ENCODE measurements at regions not wholly inside any gene's neighbourhood (a gene's known extent, or its start where the extent isn't known, plus 50 kb on each side); places are given as distances from the start of the nearest gene placed in this dataset.

DNA sequence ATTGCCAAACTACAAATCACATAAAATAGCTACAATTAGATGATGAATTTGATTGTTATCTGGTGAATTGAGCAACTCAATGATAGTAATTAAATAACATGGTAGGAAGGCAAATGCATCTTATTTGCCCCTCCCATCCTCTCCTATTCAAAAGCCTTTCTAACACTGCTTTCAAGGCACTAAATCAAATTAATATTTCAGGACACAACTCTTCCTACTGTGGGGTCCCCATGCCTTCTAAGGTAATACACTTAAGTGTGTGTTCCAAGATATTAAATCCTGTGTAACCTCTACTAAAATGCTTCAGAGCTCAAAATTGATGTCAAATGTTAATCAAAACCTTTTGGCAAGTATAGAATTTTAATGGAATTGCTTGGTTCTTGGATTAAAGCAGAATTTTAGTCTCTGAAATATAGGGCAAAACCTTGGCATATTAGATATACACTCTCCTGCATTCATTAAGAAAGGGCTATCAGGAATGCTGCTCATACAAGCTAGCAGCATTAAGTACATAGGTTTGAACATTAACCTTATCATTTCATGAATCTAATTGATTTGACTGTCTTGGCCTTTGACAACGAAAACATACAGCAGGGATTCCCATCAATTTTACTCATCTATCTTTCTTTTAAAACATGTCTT, 371.8 kb upstream of the GALNTL6 start:
- no peaks in the 10 kb centered on the region for H3K4me1 Mint-ChIP-seq (ENCODE audit: low read depth, unreplicated experiment)
- no peak for FAIRE-seq
- Histone ChIP-seq H2AFZ (ENCODE audit: low read depth, low read length) (no peak overlapping the region), H3K9ac (ENCODE audit: low read length) (no peak overlapping the region), H3K4me1 (ENCODE audit: insufficient read depth, low read length) (no peaks in the 10 kb centered on the region), H3K27me3 (ENCODE audit: insufficient read depth, low read length) (no peaks in the 10 kb centered on the region), H3K4me2 (ENCODE audit: low read length) (no peak overlapping the region), H3K9me3 (ENCODE audit: insufficient read depth, low read depth, low read length) (no peaks in the 10 kb centered on the region), H4K20me1 (ENCODE audit: insufficient read depth, low read length) (no peaks in the 10 kb centered on the region), H3K36me3 (ENCODE audit: insufficient read depth, low read length) (no peaks in the 10 kb centered on the region), H3K4me3 (ENCODE audit: insufficient read depth, low read depth, low read length) (no peak overlapping the region), H3K27ac (ENCODE audit: low read depth, low read length) (no peak overlapping the region), H3K79me2 (ENCODE audit: insufficient read depth, low read length) (no peaks in the 10 kb centered on the region)
- no peak overlapping the region for H3K4me3 Mint-ChIP-seq (ENCODE audit: unreplicated experiment)
- DNase-seq (ENCODE audit: low read depth), result no peak
- no peak overlapping the region for H3K27ac Mint-ChIP-seq (ENCODE audit: unreplicated experiment)
- H3K36me3 Mint-ChIP-seq (ENCODE audit: low read depth, unreplicated experiment), result no peaks in the 10 kb centered on the region
- H3K27me3 Mint-ChIP-seq (ENCODE audit: low read depth, unreplicated experiment), result no peaks in the 10 kb centered on the region
- no peak for TF ChIP-seq EZH2 (IDR thresholded peaks at IDR 0.05; ENCODE audit: insufficient read depth, low read length)
- TF ChIP-seq, protein P1, sequence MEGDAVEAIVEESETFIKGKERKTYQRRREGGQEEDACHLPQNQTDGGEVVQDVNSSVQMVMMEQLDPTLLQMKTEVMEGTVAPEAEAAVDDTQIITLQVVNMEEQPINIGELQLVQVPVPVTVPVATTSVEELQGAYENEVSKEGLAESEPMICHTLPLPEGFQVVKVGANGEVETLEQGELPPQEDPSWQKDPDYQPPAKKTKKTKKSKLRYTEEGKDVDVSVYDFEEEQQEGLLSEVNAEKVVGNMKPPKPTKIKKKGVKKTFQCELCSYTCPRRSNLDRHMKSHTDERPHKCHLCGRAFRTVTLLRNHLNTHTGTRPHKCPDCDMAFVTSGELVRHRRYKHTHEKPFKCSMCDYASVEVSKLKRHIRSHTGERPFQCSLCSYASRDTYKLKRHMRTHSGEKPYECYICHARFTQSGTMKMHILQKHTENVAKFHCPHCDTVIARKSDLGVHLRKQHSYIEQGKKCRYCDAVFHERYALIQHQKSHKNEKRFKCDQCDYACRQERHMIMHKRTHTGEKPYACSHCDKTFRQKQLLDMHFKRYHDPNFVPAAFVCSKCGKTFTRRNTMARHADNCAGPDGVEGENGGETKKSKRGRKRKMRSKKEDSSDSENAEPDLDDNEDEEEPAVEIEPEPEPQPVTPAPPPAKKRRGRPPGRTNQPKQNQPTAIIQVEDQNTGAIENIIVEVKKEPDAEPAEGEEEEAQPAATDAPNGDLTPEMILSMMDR (IDR thresholded peaks at IDR 0.05; ENCODE audit: insufficient read depth, low read depth, low read length), result no peak
- no peaks in the 10 kb centered on the region for H3K9me3 Mint-ChIP-seq (ENCODE audit: unreplicated experiment)

DNA sequence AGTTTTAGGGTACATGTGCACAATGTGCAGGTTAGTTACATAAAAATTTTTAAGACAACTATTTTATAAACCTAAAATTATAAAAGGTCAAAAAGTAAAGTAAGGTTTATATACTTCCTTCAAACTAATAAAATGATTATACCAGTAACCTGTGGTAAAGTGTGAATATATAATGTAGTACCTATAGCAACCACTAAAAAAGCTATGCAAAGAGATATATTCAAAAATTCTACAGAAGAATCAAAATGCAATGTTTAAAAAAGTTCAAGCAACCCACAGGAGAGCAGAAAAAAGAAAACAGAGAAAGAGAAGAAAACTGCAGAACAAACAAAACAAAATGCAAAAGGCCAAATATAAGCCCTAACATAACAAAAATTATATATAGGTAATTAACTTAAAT, 379.5 kb upstream of the GALNTL6 start:
- H2AFZ ChIP-seq (ENCODE audit: low read depth, low read length), result no peak overlapping the region
- FAIRE-seq, result no peak
- no peaks in the 10 kb centered on the region for H3K27me3 Mint-ChIP-seq (ENCODE audit: low read depth, unreplicated experiment)

DNA sequence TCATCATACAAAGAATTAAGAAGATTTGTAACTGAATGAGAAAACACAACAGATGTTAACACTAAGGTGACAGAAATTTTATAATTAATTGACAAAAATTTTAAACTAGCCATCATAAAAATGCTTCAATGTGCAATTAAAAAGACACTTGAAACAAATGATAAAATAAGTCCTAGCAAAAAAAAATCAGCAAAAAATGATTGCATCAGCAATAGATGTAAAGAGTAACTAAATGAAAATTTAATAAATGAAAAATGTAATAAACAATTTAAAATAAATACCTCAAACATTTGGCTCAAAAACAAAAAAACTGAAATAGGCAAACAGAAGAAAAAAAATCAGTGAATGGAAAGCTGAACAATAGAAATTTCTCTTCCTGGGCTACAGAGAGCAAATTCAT, 380.7 kb upstream of the GALNTL6 start:
- no peaks in the 10 kb centered on the region for H3K36me3 ChIP-seq (ENCODE audit: insufficient read depth, low read length)
- no peak overlapping the region for H3K4me3 ChIP-seq (ENCODE audit: insufficient read depth, low read depth, low read length)
- H4K20me1 ChIP-seq (ENCODE audit: insufficient read depth, low read length), result no peaks in the 10 kb centered on the region
- no peak overlapping the region for H3K9ac ChIP-seq (ENCODE audit: low read length)
- TF ChIP-seq EZH2 (IDR thresholded peaks at IDR 0.05; ENCODE audit: insufficient read depth, low read length), result no peak
- no peaks in the 10 kb centered on the region for H3K79me2 ChIP-seq (ENCODE audit: insufficient read depth, low read length)
- H3K36me3 Mint-ChIP-seq (ENCODE audit: low read depth, unreplicated experiment), result no peaks in the 10 kb centered on the region
- no peaks in the 10 kb centered on the region for H3K9me3 ChIP-seq (ENCODE audit: insufficient read depth, low read depth, low read length)
- no peak overlapping the region for H3K27ac Mint-ChIP-seq (ENCODE audit: unreplicated experiment)
- H3K27me3 Mint-ChIP-seq (ENCODE audit: low read depth, unreplicated experiment), result no peaks in the 10 kb centered on the region
- H3K9me3 Mint-ChIP-seq (ENCODE audit: unreplicated experiment), result no peaks in the 10 kb centered on the region
- no peaks in the 10 kb centered on the region for H3K27me3 ChIP-seq (ENCODE audit: insufficient read depth, low read length)
- H2AFZ ChIP-seq (ENCODE audit: low read depth, low read length), result no peak overlapping the region
- no peak overlapping the region for H3K4me3 Mint-ChIP-seq (ENCODE audit: unreplicated experiment)
- no peak for DNase-seq (ENCODE audit: low read depth)
- H3K27ac ChIP-seq (ENCODE audit: low read depth, low read length), result no peak overlapping the region
- H3K4me1 ChIP-seq (ENCODE audit: insufficient read depth, low read length), result no peaks in the 10 kb centered on the region
- no peak for FAIRE-seq
- H3K4me1 Mint-ChIP-seq (ENCODE audit: low read depth, unreplicated experiment), result no peaks in the 10 kb centered on the region
- H3K4me2 ChIP-seq (ENCODE audit: low read length), result no peak overlapping the region

More for the DNA sequence above, 379.5 kb upstream of the GALNTL6 start:
- Mint-ChIP-seq H3K4me1 (ENCODE audit: low read depth, unreplicated experiment) (no peaks in the 10 kb centered on the region), H3K4me3 (ENCODE audit: unreplicated experiment) (no peak overlapping the region), H3K36me3 (ENCODE audit: low read depth, unreplicated experiment) (no peaks in the 10 kb centered on the region), H3K27ac (ENCODE audit: unreplicated experiment) (no peak overlapping the region), H3K9me3 (ENCODE audit: unreplicated experiment) (no peaks in the 10 kb centered on the region)
- H4K20me1 ChIP-seq (ENCODE audit: insufficient read depth, low read length), result no peaks in the 10 kb centered on the region
- no peaks in the 10 kb centered on the region for H3K4me1 ChIP-seq (ENCODE audit: insufficient read depth, low read length)
- no peaks in the 10 kb centered on the region for H3K9me3 ChIP-seq (ENCODE audit: insufficient read depth, low read depth, low read length)
- no peak overlapping the region for H3K27ac ChIP-seq (ENCODE audit: low read depth, low read length)
- no peak overlapping the region for H3K9ac ChIP-seq (ENCODE audit: low read length)
- no peaks in the 10 kb centered on the region for H3K36me3 ChIP-seq (ENCODE audit: insufficient read depth, low read length)
- H3K4me3 ChIP-seq (ENCODE audit: insufficient read depth, low read depth, low read length), result no peak overlapping the region
- H3K27me3 ChIP-seq (ENCODE audit: insufficient read depth, low read length), result no peaks in the 10 kb centered on the region
- DNase-seq (ENCODE audit: low read depth), result no peak
- no peak overlapping the region for H3K4me2 ChIP-seq (ENCODE audit: low read length)
- no peaks in the 10 kb centered on the region for H3K79me2 ChIP-seq (ENCODE audit: insufficient read depth, low read length)
- TF ChIP-seq EZH2 (IDR thresholded peaks at IDR 0.05; ENCODE audit: insufficient read depth, low read length), result no peak
- TF ChIP-seq, protein P1 (IDR thresholded peaks at IDR 0.05; ENCODE audit: insufficient read depth, low read depth, low read length), result no peak

Data from astrocyte (in vitro differentiated cells and primary cell).